ENCODE measurements at regions not wholly inside any gene's neighbourhood (a gene's known extent, or its start where the extent isn't known, plus 50 kb on each side); places are given as distances from the start of the nearest gene placed in this dataset.

DNA sequence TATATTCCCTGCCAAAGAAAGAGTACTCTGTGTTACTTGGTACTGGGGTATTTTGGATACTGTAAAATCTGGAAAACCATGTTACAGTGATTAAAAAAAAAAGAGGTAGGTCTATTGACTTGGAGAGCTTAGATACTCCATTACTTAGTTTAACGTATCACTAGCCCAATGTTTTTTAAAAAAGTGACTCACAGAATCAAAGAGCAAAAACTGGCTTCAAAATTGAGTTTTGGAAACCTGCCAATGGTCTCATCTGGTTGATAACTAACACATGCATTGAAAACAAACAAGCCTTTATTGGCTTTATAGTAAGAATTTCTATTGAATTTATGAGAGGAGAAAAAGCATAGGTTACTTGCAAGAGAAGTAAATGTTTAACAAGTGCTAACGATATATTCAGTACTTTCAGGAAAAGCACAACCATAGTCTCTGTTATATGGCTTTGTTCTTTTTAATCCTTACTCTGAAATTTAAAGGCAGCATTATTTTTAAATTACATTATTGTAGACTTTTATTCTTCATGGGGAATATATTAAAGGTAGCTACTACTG, 563.3 kb upstream of the SORCS1 start:
- DNase-seq = no peak

- no peak for DNase-seq
Observed at GRCh38 chr10:107718864-107719263, 554.4 kb upstream of the SORCS1 start.

DNA sequence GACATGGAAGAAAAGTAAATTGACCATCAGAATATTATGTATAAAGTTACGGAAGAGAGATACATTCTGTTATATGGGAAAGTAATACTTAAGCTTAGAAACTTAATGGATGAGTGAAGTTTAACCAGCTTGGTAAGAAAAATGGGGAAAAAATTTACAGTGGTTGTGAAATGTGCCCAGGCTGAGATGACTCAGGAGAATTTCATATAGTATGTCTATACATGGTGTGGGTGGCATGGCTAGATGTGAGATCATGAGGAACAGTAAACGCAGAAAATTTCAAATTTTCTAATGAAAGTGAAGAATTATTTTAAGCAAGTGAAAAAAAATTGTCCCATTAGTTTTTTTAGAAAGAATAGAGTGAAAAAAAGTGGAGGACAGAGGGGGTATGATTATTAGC, 552.5 kb upstream of the SORCS1 start:
- DNase-seq = no peak

- DNase-seq = no peak
Observed at GRCh38 chr10:107715565-107715964, 551.1 kb upstream of the SORCS1 start.

DNA sequence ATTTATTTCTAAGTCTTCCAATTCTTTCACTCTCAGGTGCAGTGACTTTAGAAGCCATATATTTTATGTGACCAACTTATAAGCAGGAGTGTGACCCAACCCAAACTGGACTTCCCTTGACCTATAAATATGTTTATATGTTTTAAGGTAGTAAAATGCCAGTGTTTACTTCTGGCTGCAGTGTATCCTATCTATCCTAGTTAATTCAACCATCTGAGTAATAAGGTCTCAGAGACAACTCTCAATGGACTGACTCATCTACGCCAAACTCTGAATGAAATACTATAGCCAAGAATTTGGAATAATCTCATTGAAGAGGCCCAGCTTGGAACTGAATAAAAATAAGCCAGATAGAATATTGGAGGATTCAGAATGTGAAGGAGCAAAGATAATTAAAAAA, 544.5 kb upstream of the SORCS1 start:
- DNase-seq = no peak

DNA sequence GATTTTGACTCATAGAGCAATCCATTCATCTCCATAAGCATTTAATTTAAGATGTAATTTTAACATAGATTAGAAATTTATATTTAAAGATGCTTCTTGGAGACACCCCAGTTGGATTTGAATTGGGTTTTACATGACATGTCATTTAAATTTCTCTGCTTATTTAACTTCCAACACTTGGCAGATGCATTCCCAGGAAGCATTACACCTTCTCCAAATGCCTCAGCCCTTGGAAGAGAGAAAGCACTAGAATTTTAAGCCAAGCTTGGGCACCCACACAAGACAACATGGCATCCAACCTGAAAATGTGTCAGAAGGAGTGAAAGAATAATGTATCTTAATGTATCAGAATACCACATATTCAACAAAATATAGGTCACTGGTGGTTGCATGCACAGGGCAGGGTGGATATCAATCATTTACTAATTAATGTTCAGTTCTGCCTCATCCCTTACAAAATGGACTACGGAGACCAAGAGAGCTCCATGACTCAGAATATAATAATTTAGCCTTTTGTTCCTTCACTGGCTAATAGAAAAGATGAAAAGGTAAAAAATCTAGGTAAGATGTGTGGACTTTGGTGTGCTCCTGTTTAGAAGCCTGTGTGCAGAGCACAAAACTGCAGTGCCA, 541.7 kb upstream of the SORCS1 start:
- no peak for DNase-seq

- DNase-seq = no peak
Observed at GRCh38 chr10:107701943-107702342, 537.4 kb upstream of the SORCS1 start.

GRCh38 chr10:107692072-107692471, 527.6 kb upstream of the SORCS1 start:
- DNase-seq = no peak

DNA sequence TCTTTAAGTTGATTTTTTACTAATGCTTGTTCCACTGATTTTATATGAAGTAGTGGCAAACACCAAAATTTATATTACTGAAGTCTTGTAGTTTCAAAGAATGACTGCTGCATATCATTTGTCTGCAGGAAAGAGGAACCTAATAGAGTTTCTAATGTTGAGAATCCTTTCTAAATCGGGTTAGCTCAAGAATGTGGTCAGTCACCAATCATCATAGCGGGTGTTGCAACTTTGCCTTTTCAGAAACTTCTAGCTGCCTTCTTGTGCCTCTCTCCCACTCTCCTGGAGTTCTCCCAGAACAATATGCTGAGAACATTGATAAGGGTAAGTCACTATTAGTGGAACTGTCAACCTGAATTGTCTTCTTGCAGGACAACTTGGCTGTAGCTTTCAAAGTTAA, 524.8 kb upstream of the SORCS1 start:
- DNase-seq = no peak

GRCh38 chr10:107687701-107688100, 523.2 kb upstream of the SORCS1 start:
- DNase-seq = peak; percentile 8

GRCh38 chr10:107686095-107686494, 521.6 kb upstream of the SORCS1 start:
- peak; percentile 36 for DNase-seq

DNA sequence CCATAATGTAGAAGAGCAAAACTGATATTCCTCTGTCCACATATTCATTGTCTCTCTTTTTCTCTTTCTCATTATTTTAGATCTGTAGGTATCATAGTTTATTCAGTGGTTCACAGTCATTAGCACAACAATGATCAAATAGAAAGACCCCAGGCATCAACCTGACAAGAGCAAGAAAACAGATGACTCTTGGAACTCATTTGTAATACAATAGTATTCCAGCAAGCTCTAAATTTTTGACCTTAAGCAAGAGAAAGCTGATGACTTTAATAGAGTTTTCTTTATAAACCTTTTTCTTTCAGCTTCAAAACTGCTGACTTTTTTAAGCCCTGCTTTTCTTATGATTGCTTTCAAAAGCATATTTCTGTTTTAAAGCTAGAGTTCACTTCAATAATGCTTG, 507.5 kb upstream of the SORCS1 start:
- DNase-seq = no peak

DNA sequence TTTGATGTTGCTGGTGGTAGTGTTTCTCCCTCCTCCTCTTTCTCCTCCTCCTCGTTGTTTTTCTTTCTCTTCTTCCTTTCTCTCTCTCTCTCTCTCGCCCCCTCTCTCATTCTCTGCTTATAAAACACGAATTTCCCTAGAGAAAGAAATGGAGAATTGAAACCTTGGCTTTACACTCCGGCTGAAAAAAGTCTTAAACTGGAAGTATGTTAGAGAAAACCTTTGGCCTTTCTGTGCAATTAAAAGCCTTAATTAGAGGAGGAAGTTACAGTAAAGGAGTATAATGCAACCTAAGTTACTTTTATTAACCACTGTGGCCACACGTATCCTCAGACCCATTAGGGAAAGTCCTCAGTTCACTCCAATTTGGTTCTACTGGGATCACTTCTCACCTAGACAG, 501.7 kb upstream of the SORCS1 start:
- DNase-seq = no peak

GRCh38 chr10:107665459-107665858, 501.0 kb upstream of the SORCS1 start:
- DNase-seq = no peak

GRCh38 chr10:107657851-107658250, 493.3 kb upstream of the SORCS1 start:
- DNase-seq = no peak

DNA sequence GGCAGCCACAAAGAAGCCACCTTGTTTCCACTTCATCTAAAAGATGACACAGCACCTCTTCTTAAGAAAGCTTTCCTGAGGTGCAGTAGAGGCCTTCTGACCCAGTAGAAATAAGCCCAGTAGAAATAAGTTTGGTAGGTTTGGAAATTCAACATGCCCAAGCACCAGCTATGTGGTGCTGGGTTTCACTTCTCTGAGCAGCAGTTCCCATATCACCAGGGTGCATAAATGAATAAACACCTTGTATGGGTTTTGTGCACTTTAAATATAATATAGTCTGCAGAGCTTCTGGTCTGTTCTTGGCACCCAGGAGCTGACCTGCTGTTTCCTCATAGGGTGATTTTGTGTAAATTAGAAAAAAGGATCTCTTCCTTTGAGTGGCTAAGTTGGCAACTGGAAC, 492.4 kb upstream of the SORCS1 start:
- no peak for DNase-seq

DNA sequence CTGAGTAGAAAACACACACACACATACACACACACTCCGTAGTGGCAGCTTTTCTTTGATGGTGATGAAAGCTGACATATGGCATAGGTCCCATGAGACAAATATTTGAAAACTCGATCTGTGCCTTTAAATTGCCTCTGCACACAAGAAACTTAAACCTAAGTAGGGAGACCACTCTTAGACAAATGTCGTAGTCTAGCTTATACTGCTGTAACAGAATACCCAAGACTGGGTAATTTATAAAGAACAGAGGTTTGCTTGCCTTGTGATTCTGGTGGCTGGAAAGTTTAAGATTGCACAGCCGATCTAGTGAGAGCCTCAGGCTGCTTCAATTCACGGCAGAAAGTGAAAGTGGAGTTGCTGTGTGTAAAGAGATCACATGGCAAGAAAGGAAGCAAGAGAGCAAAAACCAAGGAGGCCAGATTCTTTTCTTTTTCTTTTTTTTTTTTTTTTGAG, 489.4 kb upstream of the SORCS1 start:
- peak; percentile 34 for DNase-seq

DNA sequence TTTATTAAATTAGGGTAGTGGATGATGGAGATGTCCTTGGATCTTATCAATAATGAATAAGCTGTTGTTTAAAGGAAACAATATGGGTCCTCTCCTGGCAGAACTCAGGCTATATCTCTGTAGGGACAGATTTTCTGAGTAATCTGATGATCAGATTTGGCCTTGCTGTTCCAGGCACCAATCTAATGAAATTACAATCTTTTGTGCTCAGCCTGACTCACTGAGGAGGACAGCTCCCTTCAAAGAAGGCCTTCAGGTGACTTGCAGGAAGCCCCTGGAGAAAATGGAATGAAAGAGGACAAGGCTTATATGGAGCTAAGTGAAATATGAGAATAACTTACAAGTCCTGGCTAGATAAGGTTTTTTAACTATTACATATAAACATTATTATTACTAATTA, 486.4 kb upstream of the SORCS1 start:
- no peak for DNase-seq

GRCh38 chr10:107649249-107649648, 484.7 kb upstream of the SORCS1 start:
- no peak for DNase-seq

DNA sequence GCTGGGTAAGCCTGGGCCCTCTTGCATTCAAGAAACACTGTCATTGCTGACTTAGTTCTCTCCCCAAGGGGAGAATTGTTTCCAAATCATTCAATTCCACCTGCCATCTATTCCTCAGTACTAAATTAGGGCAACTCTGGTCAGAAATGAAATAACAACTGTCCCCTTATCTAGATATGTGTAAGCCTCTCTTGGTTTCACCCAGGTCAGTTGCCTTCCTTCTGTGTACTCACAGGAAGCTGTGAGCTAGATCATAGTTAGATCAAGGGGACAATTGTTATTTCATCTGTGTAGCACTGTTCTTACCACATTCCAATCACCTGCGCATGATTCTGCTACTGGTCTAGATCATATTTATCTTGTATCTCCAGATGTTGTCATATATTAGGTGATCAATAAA, 483.0 kb upstream of the SORCS1 start:
- DNase-seq = no peak

- DNase-seq = no peak
Observed at GRCh38 chr10:107631876-107632275, 467.4 kb upstream of the SORCS1 start.

GRCh38 chr10:107626862-107627261, 462.4 kb upstream of the SORCS1 start:
- no peak for DNase-seq

GRCh38 chr10:107623292-107623691, 458.8 kb upstream of the SORCS1 start:
- no peak for DNase-seq

DNA sequence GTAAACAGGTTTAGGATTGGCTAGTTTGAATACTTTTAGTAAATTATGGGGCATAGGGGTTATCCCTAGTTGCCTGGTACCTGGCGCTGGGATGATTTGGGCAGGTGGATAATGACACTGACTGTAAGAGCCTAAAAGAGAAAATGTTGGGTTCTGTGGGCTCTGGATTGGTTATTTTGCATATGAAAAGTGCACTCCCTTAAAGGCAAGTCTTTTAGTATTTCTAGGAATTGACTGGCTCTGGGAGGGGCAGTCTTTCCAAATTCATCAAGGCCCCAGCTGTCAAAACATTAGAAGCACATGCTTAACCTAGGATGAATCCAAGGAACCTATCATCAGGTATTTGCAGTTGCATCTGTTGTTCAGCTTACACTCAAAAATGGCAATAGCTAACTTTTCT, 454.6 kb upstream of the SORCS1 start:
- no peak for DNase-seq

DNA sequence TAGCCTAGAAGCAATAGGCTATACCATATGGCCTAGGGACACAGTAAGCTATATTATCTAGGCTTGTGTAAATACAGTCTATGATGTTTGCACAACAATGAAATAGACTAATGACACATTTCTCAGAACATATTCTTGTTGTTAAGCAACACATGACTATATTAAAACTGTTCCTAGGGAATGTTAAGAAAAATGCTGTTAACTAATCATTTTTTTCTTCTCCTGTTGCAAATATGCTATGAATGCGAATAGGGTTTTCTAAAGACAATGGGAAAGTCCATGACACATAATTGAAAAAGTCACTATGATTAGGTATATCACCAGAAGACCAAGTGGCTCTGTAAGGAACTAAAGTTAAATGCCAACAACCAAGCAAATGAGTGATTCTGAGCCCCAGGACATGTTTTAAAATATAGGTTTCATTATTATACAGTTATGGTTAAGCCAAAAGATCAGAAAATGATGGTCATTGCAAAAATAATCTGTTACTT, 454.0 kb upstream of the SORCS1 start:
- no peak for DNase-seq
